CD4-positive, alpha-beta T cell treated with Interferon alpha-2 for 1 hour (primary cell): ENCODE measurements at regions not wholly inside any gene's neighbourhood (a gene's known extent, or its start where the extent isn't known, plus 50 kb on each side); places are given as distances from the start of the nearest gene placed in this dataset.

Experiments used
- DNase-seq, 2 donors: peaks; one replicate each; pipeline ENCODE4 v3.0.0-alpha.2; 2020 to 2022

DNA sequence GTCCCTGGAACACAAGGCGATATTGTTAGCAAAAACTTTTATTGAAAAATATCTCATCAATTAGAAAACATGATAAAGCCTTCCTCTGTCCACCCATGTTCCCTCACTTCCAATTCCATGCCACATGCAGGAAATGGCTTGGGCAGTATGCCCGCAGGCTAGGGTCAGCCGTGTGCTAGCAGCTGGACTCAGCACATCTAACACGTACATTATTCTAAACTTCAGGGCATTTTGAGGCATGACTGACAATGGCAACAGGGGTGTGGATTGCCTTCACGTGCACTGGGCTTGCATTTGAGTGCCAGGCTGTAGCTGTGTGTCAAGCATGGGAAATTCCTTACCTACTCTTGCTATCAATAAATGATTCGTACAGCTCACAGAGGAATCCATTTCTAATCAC is 642.1 kb downstream of the INHBA start:
- DNase-seq, result no peak

DNA sequence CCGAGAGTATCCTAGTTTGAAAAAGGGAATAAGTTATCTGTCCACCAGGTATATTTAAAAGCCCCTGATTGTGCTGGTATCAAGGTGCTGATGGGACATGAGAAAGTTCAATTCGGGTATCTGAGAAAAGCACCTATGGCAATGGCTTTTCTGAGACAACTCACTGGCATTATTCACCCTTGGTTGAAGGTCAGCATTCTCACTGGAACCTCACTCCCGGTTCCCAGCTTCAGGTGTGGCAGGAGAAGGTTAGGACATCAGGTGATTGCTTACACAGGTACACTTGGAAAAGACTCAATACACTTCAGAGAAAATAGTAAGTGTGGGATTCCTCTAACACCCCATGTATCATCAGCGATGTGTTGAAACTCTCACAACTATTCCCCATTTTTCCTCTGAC is 643.1 kb downstream of the INHBA start:
- DNase-seq, result no peak

DNA sequence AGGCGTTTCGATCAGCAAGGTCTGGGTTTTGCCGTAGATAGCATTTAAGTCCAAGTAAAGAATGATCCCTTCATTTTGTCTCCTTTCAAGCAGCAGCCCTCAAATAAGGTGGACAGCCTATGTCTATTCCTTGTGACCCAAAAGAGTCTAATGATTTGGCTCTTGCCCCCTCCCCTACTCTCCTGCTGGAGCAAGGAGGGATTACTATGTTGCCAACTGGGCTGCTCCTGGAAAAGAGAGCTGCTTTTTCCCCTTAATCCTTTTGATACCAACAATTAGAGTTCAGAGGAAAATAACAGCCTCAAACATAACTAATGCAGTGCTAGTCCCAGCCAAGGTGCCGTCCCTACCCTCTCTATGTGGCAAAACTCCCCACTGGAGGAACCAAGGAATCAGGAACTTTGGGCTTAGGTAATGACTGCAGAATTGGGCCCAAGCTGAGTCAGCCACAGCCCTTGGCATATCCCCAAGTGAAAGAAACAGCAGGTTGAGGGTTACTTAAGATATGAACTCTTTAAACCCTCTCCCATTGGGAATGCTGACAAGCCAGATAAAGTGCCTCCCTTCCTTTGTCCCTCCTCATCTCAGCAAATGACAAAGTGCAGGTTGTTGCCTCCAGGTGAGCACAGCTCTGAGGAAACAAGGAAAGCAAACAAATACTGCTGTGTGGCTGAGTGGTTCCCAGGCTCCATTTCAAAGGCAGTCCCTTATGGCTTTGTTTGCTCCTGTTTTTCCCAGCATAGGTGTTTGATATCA is 643.7 kb downstream of the INHBA start:
- DNase-seq, result no peak

DNA sequence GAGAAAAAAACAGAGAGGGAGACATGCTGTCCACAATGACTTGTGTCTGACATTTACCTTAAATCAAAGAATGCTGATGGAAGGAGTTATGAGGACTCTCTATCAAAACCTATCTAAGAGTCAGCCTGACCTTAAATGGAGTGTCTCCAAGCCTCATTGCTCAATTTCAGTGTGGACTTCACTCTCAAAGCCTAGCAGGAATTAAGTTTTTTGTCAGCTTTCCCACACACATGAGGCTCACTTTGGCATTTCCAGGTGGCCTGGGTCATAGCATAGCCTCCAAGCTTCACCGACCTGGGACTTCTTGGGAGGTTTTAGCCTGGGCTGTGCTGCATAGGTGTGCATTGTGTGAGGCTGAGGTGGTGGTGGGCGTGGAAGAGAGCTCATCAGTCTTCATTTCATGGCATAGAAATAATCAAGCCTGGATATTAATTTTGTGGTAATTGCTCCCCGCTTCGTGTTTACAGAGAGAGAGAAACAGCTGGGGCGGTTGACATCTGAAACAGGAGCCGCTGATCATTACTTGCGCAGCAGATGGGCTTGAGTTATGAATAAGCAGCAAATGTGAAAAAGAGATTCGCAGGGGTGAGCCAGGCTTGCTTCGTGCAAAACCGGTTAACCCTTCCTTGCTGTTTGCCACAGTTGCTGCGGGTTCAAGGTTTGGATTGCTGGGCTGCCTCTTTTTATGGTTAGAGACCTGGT is 647.8 kb downstream of the INHBA start:
- no peak for DNase-seq

DNA sequence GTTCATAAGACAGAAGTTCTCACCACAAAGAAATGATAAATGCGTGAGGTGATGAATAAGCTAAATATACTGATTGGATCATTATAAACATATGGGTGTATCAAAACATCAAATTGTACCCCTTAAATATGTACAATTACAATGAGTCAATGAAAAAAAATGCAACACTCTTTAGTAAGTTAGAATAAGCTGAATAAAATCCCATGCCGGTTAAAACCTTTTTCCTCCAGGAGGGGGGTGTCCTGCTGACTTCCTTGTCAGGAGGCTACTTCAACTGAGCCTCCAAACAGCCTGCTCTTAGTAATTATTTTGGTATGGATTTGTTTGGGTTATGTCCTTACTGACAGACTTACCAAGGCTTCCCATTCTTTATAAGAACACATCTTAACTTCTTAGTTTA is 649.1 kb downstream of the INHBA start:
- DNase-seq, result no peak

DNA sequence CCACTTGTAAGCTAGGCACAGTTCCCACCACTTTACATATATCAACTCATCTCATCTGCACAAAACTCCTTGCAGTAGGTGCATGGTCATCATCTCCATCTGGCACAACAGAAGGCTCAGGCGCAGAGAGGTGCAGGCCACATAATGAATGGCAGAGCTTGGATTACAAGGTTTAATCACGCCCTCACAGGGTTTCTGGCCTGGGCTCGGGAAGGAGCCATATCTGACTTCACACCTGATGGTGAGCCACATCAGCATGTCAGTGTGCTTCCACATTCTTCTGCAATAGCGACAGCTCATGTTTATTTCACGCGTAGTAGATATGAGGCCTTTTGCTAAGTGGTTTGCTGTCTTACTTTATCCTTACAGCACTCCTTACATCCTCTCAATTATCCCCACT is 650.2 kb downstream of the INHBA start:
- no peak for DNase-seq

DNA sequence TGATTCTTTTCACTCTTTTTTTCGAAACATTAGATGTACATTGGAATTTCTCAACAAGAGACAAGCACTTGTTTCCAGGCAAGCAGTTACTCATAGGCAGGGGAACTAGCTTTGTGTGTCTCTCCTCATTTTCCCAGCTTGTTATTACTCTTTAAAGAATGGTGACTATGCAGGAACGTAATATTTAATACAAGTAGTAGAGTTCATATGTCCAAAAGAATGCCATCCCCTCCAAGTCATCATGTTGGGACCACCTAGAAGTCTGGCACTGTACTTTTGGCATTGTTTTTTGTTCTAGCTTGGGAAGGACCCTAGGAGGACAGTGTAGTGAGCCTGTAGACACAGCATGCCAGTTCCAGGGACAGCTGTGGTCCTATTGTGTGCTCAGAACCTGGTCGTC is 650.7 kb downstream of the INHBA start:
- no peak for DNase-seq

DNA sequence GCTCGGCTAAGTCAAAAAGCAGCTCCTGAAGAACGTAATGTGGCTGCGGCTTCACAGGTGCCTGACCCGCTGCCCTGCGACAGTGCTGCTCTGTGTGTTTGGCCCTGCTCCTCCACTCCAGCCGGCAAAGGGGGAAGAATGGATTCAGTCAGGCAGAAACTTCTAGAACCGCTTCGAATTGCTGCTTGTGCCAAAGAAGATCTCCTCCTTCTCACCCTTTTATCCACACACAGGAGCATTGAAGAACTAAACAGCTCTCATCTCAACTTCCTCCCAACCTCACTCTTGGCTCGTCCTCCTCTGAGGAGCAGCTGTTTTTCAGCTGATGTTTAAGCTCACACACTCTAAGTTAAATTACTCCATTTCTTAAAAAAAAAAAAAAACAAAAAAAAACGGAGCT is 651.4 kb downstream of the INHBA start:
- no peak for DNase-seq

DNA sequence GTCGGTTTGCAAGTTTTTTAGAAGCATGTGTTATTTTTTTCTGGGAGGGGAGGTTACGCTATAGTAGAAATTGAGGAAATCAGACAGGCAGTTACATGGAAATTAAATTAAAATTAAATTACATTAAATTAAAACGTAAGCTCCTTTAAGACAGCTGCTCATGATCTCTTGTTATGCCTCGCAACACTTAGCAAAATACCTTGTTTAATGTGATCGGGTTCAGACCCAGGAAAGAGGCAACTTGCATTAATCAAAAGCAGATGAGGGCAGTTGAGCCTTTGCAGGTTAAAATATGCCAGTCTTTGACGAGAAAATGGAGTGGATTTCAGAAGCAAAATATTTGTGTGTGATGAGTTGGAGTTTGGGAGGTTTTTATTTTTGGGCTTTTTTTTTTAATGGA is 651.8 kb downstream of the INHBA start:
- no peak for DNase-seq

DNA sequence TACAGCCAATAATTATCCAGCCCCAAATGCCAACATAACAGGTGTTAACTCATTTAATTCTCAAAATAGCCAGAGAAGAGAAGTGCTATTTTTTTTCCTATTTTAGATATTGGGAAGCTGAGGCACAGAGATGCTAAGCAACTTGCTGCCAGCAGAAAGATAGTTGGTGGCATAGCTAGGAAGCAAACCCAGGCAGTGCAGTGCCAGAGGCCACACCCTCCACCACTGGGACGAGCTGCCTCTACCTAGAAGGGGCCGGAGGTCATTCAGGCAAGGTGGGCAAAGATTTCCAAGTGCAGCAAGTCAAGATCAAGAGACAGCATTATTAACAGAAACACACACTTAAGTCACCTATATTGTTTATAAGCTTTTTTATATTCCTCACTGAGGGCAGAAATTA is 654.1 kb downstream of the INHBA start:
- DNase-seq, result no peak

DNA sequence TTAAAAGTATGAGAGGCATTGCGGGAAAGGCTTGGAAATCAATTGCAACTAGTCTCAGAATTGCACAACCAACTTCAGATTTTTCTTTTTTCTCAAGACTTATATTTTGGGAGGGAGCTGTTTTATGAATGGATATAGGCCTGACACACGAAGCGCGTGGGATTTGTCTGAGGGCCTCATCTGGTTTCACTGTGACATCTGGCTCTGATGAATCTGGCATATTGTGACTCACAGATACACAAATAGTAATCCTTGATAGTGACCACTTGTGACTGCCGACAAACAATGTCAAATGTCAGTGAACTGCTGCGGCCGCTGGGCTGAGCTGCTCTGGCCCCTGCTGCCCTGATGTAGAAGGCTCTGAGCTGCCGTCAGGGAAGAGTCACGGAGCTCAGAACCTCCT is 655.1 kb downstream of the INHBA start:
- no peak for DNase-seq

DNA sequence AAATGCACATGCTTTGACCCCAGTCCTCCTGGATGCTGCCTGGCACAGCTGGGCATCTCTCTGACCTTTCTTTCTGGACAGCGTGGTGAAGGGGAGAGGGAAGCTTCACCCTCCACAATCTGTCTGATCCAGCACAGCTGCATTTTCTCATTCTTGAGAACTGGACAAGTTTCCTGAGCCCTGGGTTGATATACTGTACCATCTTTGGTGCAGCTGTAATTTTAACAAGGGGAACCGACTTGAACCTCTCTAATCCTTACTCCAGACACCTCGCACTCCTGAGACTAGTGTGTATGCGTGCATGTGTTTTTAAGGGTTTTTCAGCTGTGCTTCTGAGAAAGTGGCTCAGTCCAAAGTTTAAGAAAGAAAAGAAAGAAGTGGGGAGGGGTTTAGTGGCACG is 655.7 kb downstream of the INHBA start:
- DNase-seq, result no peak

DNA sequence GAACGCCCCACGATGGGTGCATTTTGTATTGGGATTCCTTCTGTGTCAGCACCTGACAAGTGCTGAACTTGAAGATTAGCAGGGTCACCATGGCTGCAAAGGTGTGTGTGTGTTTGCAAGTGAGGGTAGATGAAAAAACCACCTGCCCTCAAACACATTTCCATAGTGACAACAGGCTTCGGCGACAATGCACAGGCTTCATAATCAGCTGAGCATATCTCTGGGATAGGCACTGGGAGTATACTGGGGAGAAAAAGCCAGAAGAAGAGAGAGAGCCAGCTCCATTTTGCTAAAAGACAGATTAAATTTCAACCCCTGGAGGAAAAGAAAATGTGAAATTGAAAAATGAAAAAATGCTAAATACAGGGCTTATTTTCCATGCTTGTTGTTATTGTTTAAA is 656.1 kb downstream of the INHBA start:
- DNase-seq, result no peak

DNA sequence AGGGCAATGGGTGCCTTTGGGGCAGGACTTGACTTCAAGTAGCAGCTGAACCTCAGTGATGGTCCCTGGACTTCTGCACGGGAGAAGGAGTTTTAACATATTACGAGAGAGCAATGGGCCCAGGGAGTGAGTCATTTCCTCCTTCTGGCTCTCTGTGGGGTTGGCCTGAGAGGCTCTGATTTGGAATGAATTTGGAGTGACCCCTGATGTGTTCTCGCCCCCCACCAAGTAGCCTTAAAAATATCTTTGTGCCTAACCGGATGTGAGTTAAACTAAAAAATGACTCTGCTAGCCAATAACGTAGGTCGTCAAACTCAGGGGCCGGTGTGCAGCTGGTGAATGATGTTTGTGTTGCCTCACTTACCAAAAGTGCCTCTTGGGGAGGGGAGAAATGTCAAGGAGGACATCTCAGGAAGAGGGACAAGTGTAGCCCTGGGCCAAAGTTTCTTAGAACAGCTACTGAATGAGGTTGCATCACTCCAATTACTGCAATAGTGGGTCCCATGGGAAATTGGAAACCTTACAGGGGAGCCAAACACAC is 656.6 kb downstream of the INHBA start:
- DNase-seq, result no peak

DNA sequence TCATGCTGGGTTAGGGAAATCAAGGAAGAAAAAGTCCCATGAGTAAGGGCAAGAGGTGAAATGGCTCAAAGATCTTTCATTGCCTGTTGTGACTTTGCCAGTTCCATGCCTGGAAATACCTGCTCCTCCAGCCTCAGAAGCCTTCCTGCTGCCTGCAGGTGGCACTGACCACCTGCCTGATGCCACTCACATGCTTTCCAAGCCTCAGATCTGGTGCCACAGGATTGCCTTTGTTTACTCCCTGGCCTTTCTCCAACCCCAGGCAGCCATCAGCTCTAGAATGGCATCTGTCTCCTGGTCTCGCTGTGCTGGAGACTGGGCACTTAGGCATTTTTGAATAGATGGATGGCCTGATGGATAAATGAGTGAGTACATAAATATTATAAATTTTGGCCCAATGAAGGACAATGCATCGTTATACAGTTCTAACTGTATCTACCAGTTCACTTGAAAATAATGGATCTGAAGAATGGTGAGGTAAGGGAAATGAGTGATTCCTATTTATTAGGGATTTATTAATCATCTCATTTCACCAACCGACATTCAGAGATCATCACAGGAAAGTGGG is 657.2 kb downstream of the INHBA start:
- no peak for DNase-seq

DNA sequence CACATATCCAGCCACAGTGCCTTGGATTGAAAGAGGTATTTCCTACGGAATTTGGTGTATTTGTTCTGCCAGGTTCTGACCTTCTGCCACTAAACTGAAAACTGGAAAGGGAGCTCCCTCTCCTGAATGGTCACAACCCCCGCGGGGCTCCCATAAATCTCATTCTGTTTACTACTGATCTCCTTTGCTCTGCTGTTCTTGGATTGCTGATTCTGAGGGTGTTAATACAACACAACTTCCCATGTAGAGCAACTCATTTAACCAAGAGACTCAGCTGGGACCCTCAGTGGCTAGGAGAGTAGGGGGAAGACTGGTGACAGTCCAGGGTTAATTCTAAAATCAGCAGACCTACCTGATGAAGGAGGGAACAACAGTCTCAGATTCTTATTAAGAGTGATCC is 662.9 kb downstream of the INHBA start:
- no peak for DNase-seq

DNA sequence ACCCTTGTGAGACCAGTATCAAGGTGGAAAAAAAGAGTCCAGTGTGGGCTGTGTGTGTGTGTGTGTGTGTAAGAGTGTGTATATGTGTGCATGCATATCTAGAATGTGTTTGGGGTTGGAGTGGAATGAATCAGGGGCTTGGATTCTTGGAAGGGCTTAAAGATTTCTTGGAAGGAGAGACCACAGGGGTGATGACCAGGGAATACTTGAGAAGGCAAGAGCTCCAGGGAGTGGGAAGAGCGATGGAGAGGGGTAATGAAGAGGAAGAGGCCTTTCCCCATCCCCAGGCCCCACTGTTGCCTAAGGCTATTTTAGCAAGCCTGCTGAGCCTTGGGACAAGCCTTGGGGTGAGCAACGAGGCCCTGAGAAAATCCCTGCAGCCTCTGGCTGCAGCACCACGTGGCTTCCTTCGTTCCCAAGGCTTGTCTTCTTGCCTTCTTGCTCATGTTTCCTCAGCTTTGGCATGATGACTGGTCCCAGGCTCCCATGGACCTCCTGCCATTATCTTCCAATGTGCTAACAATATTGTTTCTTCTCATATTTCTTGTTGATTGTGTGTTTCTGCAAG is 663.4 kb downstream of the INHBA start:
- DNase-seq, result no peak

DNA sequence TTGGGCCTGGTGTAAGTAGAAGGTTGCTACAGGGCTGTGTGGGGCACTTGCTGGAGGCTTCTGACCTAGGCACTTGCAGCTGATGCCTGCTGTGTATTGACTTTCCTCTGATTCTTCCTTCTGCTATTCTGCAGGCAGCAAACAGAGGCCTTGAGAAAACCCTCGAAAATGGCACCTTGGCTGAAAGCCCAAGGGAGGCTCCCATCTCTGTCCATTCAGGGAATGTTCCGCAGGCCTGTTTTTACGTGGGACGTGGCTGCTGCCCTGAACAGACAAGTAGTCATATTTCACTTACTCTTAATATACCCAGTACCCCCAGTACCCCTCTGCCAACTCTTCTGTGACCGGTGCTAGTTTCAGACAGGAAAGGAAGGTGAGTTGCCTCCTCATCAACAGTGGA is 664.7 kb downstream of the INHBA start:
- no peak for DNase-seq

DNA sequence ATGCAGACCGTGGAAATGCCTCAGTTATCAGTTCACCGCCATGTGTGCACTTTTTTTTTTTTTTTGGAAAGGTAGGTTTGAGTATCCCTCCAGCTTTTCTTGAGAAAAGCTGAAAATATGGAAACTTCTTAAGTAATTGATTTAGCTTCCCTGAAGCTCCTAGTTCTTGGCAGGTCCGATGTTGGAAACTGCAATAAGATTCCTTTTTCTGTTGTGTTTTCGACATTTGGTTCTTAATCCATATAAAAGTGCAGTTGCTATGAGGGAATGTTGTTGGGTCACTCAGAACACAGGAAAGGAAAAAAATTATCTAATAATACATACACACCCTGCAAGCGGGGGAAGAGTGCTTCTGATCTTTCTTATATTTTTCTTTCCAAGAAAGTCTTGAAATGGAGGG is 665.2 kb downstream of the INHBA start:
- no peak for DNase-seq

DNA sequence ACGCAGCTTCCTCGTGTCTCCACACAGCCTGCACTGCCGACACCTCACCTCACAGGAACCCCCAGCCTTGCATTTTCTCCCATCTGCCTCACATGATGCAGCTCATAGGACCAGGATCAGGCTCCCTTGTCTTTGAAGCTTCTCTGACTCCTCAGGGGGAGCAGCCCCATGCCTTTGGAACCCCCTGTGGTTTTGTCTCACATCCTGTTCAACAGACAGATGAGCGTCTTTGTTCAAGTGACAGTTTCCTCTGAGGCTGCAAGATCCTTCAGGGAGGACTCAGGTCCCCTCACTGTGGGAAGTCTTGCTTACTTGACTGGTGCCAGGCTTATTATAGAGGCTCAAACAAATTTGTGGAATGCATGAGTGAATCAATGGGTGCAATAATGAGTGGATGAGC is 667.1 kb downstream of the INHBA start:
- DNase-seq, result no peak

DNA sequence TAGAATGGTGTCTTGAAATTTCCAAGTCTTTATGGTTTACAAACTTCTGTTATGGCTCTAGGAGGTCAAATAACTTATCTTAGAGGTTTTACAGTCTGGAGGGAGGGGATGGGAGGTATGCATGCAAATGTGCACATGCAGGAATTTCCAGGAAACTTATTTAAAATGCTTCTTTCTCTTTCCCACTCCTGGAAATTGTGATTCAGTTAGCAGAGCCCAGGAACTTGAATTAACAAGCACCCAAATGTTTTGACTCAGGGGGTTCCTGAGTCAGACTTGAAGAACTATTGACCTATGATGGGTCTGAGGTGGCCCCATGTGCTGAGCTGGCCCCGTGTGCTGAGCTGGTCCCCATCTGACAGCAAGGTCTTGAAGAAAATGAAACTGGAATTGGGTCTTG is 669.4 kb downstream of the INHBA start:
- no peak for DNase-seq

DNA sequence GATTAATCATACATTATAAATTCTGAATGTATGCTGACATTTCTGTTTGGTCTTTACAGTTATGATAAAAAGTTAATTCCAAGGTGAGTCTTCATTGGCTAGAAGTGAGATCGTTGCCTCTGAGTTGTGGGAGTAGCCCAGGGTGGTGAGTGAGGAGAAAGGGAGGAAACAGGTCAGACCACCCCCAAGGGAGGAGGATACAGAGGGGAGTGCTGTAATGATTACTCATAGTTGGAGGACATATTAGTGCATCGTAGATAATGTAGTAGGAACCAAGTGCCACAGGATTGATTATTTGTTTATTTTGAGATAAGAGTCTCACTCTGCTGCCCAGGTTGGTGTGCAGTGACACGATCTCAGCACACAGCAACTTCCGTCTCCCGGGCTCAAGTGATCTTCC is 672.2 kb downstream of the INHBA start:
- DNase-seq, result no peak

DNA sequence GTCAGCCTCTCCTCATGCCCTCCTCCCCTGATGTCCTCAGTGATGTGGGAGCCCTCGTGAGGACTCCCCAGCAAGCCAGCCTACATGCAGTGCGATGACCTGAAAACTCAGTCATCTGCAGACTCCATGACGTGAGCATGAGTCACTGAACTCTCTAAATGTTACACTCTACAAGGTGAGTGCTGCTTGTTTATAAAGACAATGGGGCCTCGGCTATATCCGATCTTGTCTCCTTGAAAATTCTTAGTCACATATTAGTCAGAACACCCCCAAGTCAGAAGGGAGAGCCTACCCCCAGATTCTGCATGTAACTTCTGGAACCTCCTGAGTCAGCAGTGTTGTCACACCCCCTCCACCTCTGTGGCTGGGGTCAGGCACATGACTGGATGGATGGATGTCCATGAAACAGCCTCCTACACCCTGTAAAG is 673.8 kb downstream of the INHBA start:
- DNase-seq, result no peak

DNA sequence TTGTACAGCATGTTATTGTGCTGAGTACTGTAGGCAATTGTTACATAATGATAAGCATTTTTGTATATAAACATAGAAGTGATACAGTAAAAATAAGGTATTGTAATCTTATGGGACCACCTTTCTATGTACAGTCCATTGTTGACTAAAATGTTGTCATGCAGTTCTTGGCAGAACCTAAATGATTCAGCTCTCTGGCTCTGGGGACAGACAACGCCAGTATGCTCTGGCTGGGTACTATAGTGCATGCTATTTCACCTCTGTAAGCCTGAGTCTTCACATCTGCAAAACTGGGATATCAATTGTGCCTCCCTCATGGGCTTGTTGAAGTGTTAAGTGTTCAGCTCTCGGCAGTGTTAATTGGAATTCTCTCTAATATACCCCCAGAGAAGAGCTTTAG is 674.3 kb downstream of the INHBA start:
- no peak for DNase-seq
